ENCODE measurements at regions not wholly inside any gene's neighbourhood (a gene's known extent, or its start where the extent isn't known, plus 50 kb on each side); places are given as distances from the start of the nearest gene placed in this dataset.

DNA sequence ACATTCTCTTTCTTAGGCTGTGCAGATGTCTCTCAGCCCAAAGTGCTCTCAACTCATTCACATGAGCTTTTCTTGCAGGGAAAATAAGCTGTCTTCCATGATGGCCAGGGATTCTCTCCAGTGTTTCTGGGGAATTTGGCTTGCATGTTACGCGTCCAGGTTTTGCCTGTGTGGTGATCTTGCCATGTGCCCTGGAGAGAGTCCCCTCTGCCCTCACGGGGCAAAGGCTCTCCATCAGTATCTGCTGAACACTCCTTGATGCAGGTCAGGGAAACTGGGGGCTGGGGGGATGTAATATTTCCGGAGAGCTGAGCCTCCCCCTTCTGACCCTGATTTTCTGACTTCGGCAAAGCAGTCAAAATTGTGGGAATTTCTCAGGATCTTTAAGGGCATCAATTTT lies 87.6 kb downstream of the ACKR3 start:
- TF ChIP-seq, protein P1, sequence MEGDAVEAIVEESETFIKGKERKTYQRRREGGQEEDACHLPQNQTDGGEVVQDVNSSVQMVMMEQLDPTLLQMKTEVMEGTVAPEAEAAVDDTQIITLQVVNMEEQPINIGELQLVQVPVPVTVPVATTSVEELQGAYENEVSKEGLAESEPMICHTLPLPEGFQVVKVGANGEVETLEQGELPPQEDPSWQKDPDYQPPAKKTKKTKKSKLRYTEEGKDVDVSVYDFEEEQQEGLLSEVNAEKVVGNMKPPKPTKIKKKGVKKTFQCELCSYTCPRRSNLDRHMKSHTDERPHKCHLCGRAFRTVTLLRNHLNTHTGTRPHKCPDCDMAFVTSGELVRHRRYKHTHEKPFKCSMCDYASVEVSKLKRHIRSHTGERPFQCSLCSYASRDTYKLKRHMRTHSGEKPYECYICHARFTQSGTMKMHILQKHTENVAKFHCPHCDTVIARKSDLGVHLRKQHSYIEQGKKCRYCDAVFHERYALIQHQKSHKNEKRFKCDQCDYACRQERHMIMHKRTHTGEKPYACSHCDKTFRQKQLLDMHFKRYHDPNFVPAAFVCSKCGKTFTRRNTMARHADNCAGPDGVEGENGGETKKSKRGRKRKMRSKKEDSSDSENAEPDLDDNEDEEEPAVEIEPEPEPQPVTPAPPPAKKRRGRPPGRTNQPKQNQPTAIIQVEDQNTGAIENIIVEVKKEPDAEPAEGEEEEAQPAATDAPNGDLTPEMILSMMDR (IDR thresholded peaks at IDR 0.05) = no peak

DNA sequence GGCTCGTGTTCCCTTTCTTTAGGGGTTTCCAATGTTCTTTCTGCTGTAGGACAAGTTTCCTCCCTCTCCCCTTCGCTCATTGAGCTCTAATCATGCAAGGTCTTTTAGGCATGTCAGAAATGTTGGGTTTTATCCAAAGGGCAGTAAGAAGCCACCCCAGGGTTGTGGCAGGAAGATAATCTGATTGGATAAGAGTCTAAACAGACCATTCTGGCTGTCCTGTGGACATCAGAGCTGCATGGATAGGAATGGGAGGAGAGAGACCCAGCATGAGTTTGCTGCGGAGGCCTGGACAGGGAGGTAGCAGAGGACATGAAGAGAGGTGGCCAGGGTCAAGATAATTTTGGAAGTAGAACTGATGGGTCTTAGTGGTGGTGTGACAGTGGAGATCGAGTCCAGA lies 88.2 kb downstream of the ACKR3 start:
- H3K4me1 ChIP-seq = peaks cover 6% of the 10 kb centered on the region
- no peaks in the 10 kb centered on the region for H3K36me3 ChIP-seq
- intact Hi-C loops (cut with DNase I) = no loop called here
- TF ChIP-seq, protein P1 (IDR thresholded peaks at IDR 0.05) = no peak
- H3K27ac ChIP-seq = no peak overlapping the region
- no peaks in the 10 kb centered on the region for H3K9me3 ChIP-seq
- DNase-seq (no peak), ATAC-seq (no peak)
- no peaks in the 10 kb centered on the region for H3K27me3 ChIP-seq (ENCODE audit: low read depth)
- no peak overlapping the region for H3K4me3 ChIP-seq

More for the DNA sequence above, 87.6 kb downstream of the ACKR3 start:
- no peak for DNase-seq
- Histone ChIP-seq H3K27me3 (ENCODE audit: low read depth) (no peaks in the 10 kb centered on the region), H3K27ac (no peak overlapping the region), H3K4me3 (no peak overlapping the region), H3K36me3 (no peaks in the 10 kb centered on the region), H3K4me1 (peaks cover 6% of the 10 kb centered on the region), H3K9me3 (no peaks in the 10 kb centered on the region)
- no peak for ATAC-seq
- intact Hi-C loops (cut with DNase I) = no loop called here

DNA sequence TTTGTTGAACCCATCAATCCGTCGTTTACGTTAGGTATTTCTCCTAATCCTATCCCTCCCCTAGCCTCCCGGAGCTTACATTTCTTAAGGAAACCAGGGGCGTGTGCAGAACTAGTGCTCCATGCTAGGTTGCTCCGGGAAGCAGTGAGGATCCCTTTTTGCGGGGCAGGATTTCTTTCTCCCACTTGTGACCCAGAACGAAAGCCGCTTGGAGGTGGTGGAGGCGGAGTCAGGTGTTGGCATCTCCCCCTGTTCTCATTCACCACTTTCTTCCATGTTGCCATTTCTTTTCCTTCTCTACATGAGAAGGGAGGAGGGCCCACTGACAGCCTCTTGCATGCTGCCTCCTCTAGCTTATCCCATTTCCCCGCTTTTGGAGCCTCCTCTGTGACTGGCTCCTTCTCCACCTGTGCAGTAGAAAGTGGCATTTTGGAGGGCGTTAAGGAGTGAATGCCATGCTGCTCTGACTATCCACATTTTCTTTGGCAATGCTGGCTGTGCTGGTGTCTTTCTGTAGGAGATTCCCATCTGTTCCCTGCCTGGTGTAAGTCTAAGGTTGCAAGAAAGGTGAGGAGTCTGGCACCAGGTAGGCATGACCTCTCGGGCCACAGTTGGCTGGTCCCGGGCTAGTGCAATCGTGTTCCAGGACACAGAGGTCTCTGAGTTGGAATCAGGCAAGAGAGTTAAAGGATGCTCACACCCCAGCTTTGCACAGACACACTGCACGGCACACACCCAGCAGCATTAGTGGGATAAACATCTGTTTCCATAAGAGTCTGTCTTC lies 89.5 kb downstream of the ACKR3 start:
- intact Hi-C loops (cut with DNase I) = no loop called here
- Histone ChIP-seq H3K4me1 (peaks cover 6% of the 10 kb centered on the region), H3K27me3 (ENCODE audit: low read depth) (no peaks in the 10 kb centered on the region), H3K4me3 (no peak overlapping the region), H3K36me3 (no peaks in the 10 kb centered on the region), H3K27ac (no peak overlapping the region), H3K9me3 (no peaks in the 10 kb centered on the region)
- DNase-seq (no peak), ATAC-seq (no peak)
- TF ChIP-seq, protein P1 (IDR thresholded peaks at IDR 0.05) = no peak

DNA sequence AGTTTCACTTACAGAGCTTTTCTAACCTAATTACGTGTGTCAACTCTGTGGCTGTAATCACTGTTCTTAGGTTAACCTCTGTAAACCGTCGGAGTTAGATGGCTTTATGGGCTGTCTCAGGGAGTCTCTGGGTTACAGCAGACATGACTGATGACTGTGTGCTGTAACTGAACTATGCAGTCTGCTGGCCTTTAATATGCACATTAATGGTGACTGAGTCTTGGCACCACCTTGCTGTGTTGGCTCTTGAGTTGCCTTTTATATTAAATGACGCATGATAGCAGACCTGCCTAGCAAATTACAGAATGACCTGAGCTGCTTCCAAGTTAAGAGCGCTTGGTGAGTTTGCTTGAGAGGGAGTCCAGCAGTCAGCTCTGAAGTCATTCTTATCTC lies 90.1 kb downstream of the ACKR3 start:
- H3K27me3 ChIP-seq (ENCODE audit: low read depth) = no peaks in the 10 kb centered on the region
- H3K4me3 ChIP-seq = no peak overlapping the region
- no peak for DNase-seq
- no peak overlapping the region for H3K27ac ChIP-seq
- H3K4me1 ChIP-seq = peaks cover 6% of the 10 kb centered on the region
- no peaks in the 10 kb centered on the region for H3K36me3 ChIP-seq
- TF ChIP-seq, protein P1 (IDR thresholded peaks at IDR 0.05) = no peak
- peak in 1 of 2 donors; percentile 25 for ATAC-seq
- intact Hi-C loops (cut with DNase I) = no loop called here
- no peaks in the 10 kb centered on the region for H3K9me3 ChIP-seq

DNA sequence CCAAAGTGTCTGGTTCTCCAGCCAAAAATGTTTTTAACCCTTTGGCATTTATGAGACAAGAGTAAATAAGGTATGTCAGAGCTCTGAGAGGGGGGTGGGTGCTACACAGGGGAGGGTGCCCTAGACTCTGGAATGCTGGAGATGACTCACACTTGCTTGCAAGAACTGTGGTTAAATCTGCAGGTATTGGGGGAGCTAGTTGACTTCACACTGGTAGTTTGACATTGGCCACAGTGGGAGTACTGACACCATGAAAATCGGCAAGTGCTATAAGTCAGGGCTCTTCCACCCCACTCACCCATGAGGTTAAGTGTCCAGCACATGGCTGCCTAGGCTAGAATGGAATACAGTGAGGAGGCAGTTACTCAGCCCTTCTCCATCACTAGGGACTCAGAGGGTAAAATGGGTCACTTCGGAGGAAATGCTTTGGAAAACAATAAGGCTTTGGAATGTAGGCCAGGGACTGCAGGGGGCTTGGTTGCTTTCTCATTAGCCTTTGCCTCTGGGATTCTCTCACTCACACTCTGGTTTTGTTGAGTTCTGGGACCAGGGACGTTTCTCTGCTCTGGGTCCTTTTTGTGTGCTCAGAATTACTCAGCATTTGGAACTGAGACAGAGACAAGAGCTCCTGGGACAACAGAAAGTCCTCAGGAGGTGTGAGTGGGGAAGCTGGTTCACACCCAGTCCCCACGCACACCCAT lies 91.6 kb downstream of the ACKR3 start:
- H3K4me3 ChIP-seq = no peak overlapping the region
- TF ChIP-seq, protein P1 (IDR thresholded peaks at IDR 0.05) = no peak
- no peak overlapping the region for H3K27ac ChIP-seq
- H3K4me1 ChIP-seq = peaks cover 6% of the 10 kb centered on the region
- H3K27me3 ChIP-seq (ENCODE audit: low read depth) = no peaks in the 10 kb centered on the region
- no peaks in the 10 kb centered on the region for H3K36me3 ChIP-seq
- no peaks in the 10 kb centered on the region for H3K9me3 ChIP-seq
- DNase-seq (no peak), ATAC-seq (peak in 1 of 2 donors; percentile 22)
- intact Hi-C loops (cut with DNase I) = no loop called here

All from lower lobe of right lung (tissue), 2 donors.